ENCODE measurements at regions not wholly inside any gene's neighbourhood (a gene's known extent, or its start where the extent isn't known, plus 50 kb on each side); places are given as distances from the start of the nearest gene placed in this dataset.

DNA sequence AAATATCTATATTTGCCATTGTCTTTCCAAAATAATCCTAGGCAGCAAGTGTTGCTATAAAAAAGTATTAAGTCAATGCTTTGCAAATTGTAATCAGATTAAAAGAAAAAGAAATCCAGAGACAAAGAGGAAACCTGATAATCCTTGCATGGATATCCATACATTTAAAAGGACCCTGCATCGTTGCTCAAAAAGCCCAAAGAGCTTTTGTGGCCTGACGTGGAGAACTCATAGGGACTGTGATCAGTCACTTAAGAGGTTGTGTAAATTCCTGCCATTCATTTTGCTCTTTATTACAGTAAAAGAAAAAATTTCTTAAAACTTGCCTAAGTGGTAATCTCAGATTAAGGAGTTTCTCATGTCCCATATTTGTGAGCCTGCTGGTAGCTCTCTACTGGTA is 392.6 kb downstream of the C12orf75 start:
- no peak for TF ChIP-seq CTCF (IDR thresholded peaks at IDR 0.05)
- Histone ChIP-seq H3K79me2 (no peaks in the 10 kb centered on the region), H3K9me3 (ENCODE audit: control insufficient read depth, low read length) (no peaks in the 10 kb centered on the region), H2AFZ (no peak overlapping the region), H3K4me1 (no peaks in the 10 kb centered on the region), H3K36me3 (ENCODE audit: control insufficient read depth, insufficient read depth, low read length) (no peaks in the 10 kb centered on the region), H3K27ac (no peak overlapping the region), H3K4me2 (ENCODE audit: low read length) (no peak overlapping the region), H3K27me3 (ENCODE audit: control insufficient read depth, insufficient read depth, low read length) (no peaks in the 10 kb centered on the region), H3K4me3 (ENCODE audit: low read depth, low read length) (no peak overlapping the region), H3K9ac (no peak overlapping the region)

DNA sequence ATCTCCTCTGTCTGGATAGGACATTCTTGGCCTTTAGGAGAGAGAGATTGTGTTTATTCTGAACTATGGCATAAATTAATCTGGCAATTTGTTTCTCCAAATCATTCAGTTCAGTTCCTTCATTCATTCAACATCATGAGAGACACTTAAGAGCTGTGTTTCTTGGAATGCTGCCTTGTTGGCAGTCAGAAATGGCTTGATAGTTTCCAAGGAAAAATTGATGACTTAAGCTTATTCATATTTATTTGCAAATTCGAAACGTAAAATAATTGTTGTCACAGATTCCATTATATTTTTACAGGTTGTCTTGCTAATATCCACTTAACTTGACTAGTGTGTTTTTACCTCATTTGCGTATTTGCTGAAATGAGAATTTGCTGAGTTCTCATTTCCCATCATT is 393.0 kb downstream of the C12orf75 start:
- Histone ChIP-seq H3K9ac (no peak overlapping the region), H3K4me1 (no peaks in the 10 kb centered on the region), H3K9me3 (ENCODE audit: control insufficient read depth, low read length) (no peaks in the 10 kb centered on the region), H2AFZ (no peak overlapping the region), H3K4me3 (ENCODE audit: low read depth, low read length) (no peak overlapping the region), H3K4me2 (ENCODE audit: low read length) (no peak overlapping the region), H3K36me3 (ENCODE audit: control insufficient read depth, insufficient read depth, low read length) (no peaks in the 10 kb centered on the region), H3K79me2 (no peaks in the 10 kb centered on the region), H3K27ac (no peak overlapping the region), H3K27me3 (ENCODE audit: control insufficient read depth, insufficient read depth, low read length) (no peaks in the 10 kb centered on the region)
- TF ChIP-seq CTCF (IDR thresholded peaks at IDR 0.05) = no peak

DNA sequence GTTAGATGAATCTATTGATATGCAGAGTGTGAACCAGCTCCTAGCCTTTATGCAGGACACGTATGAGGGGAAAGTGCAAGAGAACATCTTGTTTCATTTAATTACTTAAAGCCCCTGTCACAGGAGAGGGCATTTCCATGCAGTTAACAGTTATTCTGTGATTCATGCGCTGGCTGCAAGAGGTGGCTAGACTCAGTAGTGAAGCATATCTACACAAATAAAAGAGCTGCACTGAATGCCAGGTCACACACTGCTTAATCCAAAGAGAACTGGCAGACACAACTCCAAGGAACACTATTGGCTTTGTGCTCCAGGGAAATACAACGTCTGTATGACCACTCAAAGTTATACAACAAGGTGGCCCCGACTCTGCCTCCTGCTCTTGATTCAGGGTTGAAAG is 394.1 kb downstream of the C12orf75 start:
- H3K4me2 ChIP-seq (ENCODE audit: low read length) = no peak overlapping the region

GRCh38 chr12:105725054-105725453 is 394.6 kb downstream of the C12orf75 start:
- no peak overlapping the region for H3K4me3 ChIP-seq (ENCODE audit: low read depth, low read length)
- no peak overlapping the region for H3K27ac ChIP-seq
- no peak for TF ChIP-seq CTCF (IDR thresholded peaks at IDR 0.05)
- no peaks in the 10 kb centered on the region for H3K79me2 ChIP-seq
- H3K4me1 ChIP-seq = no peaks in the 10 kb centered on the region
- no peaks in the 10 kb centered on the region for H3K9me3 ChIP-seq (ENCODE audit: control insufficient read depth, low read length)
- H2AFZ ChIP-seq = no peak overlapping the region
- no peaks in the 10 kb centered on the region for H3K36me3 ChIP-seq (ENCODE audit: control insufficient read depth, insufficient read depth, low read length)
- no peak overlapping the region for H3K9ac ChIP-seq
- no peak overlapping the region for H3K4me2 ChIP-seq (ENCODE audit: low read length)
- H3K27me3 ChIP-seq (ENCODE audit: control insufficient read depth, insufficient read depth, low read length) = no peaks in the 10 kb centered on the region

More for the DNA sequence above, 394.1 kb downstream of the C12orf75 start:
- H2AFZ ChIP-seq = no peak overlapping the region
- TF ChIP-seq CTCF (IDR thresholded peaks at IDR 0.05) = no peak
- H3K27ac ChIP-seq = no peak overlapping the region
- no peaks in the 10 kb centered on the region for H3K4me1 ChIP-seq
- no peaks in the 10 kb centered on the region for H3K9me3 ChIP-seq (ENCODE audit: control insufficient read depth, low read length)
- H3K79me2 ChIP-seq = no peaks in the 10 kb centered on the region
- H3K27me3 ChIP-seq (ENCODE audit: control insufficient read depth, insufficient read depth, low read length) = no peaks in the 10 kb centered on the region
- H3K4me3 ChIP-seq (ENCODE audit: low read depth, low read length) = no peak overlapping the region
- H3K36me3 ChIP-seq (ENCODE audit: control insufficient read depth, insufficient read depth, low read length) = no peaks in the 10 kb centered on the region
- no peak overlapping the region for H3K9ac ChIP-seq

GRCh38 chr12:105729181-105729771 is 398.8 kb downstream of the C12orf75 start:
- Histone ChIP-seq H3K4me1 (no peaks in the 10 kb centered on the region), H3K27ac (no peak overlapping the region), H3K79me2 (no peaks in the 10 kb centered on the region), H3K27me3 (ENCODE audit: control insufficient read depth, insufficient read depth, low read length) (no peaks in the 10 kb centered on the region), H3K4me3 (ENCODE audit: low read depth, low read length) (no peak overlapping the region), H3K36me3 (ENCODE audit: control insufficient read depth, insufficient read depth, low read length) (no peaks in the 10 kb centered on the region), H2AFZ (no peak overlapping the region), H3K9ac (no peak overlapping the region), H3K4me2 (ENCODE audit: low read length) (no peak overlapping the region), H3K9me3 (ENCODE audit: control insufficient read depth, low read length) (no peaks in the 10 kb centered on the region)
- TF ChIP-seq CTCF (IDR thresholded peaks at IDR 0.05) = no peak
